Body of pancreas (tissue), 4 donors: ENCODE measurements at regions not wholly inside any gene's neighbourhood (a gene's known extent, or its start where the extent isn't known, plus 50 kb on each side); places are given as distances from the start of the nearest gene placed in this dataset.

Source experiments
- POLR2A ChIP-seq, 3 donors: fragments of 450-650 bp; IDR thresholded peaks; one replicate each; pipeline ENCODE4 v1.6.1; 2016; ENCODE audit warnings: antibody characterized with exemption in 3 of 3, mild to moderate bottlenecking in 2 of 3
- TF ChIP-seq, protein P1 (sequence below), 7 experiments: fragments of 450-650 bp in 4 of 7; fragments of 200-600 bp in 3 of 7; sonication (generic) in 3 of 7; IDR thresholded peaks; one replicate each; pipeline ENCODE4 v1.5.1; 2016 to 2019; ENCODE audit warnings: antibody characterized with exemption in 7 of 7

DNA sequence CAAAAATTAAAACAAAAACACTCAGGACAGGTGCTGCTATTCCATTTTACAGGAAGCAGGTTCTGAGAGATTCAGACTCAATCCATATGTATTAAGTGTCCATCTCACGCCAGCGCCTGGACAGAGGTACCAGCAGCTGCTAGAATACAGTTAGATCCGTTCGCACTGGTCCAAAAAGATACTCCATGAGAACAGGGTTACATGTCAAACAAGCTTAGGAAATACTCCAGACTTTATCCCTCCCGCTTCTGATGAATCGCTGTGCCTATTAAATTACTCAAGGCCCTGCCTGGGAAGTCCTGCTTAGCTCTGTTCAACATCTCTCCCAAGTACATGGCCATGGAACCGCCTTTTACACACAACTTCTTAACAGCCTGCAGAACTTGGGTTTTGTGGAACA, 50.2 kb upstream of the SLC35C1 start:
- TF ChIP-seq, protein P1, sequence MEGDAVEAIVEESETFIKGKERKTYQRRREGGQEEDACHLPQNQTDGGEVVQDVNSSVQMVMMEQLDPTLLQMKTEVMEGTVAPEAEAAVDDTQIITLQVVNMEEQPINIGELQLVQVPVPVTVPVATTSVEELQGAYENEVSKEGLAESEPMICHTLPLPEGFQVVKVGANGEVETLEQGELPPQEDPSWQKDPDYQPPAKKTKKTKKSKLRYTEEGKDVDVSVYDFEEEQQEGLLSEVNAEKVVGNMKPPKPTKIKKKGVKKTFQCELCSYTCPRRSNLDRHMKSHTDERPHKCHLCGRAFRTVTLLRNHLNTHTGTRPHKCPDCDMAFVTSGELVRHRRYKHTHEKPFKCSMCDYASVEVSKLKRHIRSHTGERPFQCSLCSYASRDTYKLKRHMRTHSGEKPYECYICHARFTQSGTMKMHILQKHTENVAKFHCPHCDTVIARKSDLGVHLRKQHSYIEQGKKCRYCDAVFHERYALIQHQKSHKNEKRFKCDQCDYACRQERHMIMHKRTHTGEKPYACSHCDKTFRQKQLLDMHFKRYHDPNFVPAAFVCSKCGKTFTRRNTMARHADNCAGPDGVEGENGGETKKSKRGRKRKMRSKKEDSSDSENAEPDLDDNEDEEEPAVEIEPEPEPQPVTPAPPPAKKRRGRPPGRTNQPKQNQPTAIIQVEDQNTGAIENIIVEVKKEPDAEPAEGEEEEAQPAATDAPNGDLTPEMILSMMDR (IDR thresholded peaks at IDR 0.05): no peak
- no peak for TF ChIP-seq POLR2A (IDR thresholded peaks at IDR 0.05)
